HCT116 (cell line): ENCODE measurements at regions not wholly inside any gene's neighbourhood (a gene's known extent, or its start where the extent isn't known, plus 50 kb on each side); places are given as distances from the start of the nearest gene placed in this dataset.

Source experiments
- CEBPB ChIP-seq: IDR thresholded peaks from 2 replicates; pipeline ENCODE4 v1.6.1; 2012; ENCODE audit warnings: low read depth
- EZH2phosphoT487 ChIP-seq: fragments of 200-600 bp; IDR thresholded peaks from 2 replicates; pipeline ENCODE4 v1.6.1; 2018; ENCODE audit warnings: antibody characterized with exemption, borderline replicate concordance
- POLR2A ChIP-seq: IDR thresholded peaks from 2 replicates; pipeline ENCODE4 v1.7.0; 2011; ENCODE audit warnings: borderline replicate concordance; ENCODE audit not compliant: insufficient read depth, insufficient read length; ENCODE audit errors: extremely low read depth
- POLR2AphosphoS5 ChIP-seq: IDR thresholded peaks from 2 replicates; pipeline ENCODE4 v1.6.1; 2011; ENCODE audit warnings: mild to moderate bottlenecking, low read depth, low read length, moderate library complexity
- RAD21 ChIP-seq: IDR thresholded peaks from 2 replicates; pipeline ENCODE4 v1.6.1; 2012; ENCODE audit warnings: low read depth, mild to moderate bottlenecking
- SIN3A ChIP-seq: IDR thresholded peaks from 2 replicates; pipeline ENCODE4 v1.6.1; 2012; ENCODE audit warnings: low read depth
- YY1 ChIP-seq: IDR thresholded peaks from 2 replicates; pipeline ENCODE4 v1.6.1; 2011; ENCODE audit warnings: low read length, low read depth, moderate library complexity, mild to moderate bottlenecking; ENCODE audit not compliant: insufficient replicate concordance; ENCODE audit errors: extremely low read depth
- TF ChIP-seq, protein P1 (sequence below), 3 experiments: fragments of 200-600 bp in 1 of 3; sonication (generic) in 1 of 3; IDR thresholded peaks in 2 of 3; conservative IDR thresholded peaks in 1 of 3; 2 replicates each; pipeline ENCODE4 v1.5.1; 2012 to 2017; ENCODE audit warnings: low read depth in 2 of 3, low read length in 2 of 3, antibody characterized with exemption in 1 of 3, borderline replicate concordance in 1 of 3, control low read depth in 1 of 3, mild to moderate bottlenecking in 1 of 3, mixed read lengths in 1 of 3, mixed run types in 1 of 3, moderate library complexity in 1 of 3; ENCODE audit not compliant: insufficient read depth in 1 of 3
- TF ChIP-seq, protein P2 (sequence below): IDR thresholded peaks from 2 replicates; pipeline ENCODE4 v1.6.1; 2011; ENCODE audit warnings: mild to moderate bottlenecking, low read length, moderate library complexity; ENCODE audit not compliant: insufficient replicate concordance; ENCODE audit errors: extremely low read depth

DNA sequence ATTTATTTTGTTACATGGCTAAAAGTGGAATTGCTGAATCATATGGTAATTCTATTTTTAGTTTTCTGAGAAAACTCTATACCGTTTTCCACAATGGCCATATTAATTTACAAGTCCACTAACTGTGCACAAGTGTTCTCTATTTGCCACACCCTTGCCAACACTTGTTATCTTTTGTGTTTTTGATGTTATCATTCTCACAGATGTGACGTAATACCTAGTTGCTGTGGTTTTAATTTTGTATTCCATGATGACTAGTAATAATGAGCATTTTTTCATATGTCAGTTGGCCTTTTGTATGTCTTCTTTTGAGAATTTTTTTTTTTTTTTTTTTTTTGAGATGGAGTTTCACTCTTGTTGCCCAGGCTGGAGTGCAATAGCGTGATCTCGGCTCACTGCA, 164.2 kb upstream of the SPANXN4 start:
- TF ChIP-seq, protein P1, sequence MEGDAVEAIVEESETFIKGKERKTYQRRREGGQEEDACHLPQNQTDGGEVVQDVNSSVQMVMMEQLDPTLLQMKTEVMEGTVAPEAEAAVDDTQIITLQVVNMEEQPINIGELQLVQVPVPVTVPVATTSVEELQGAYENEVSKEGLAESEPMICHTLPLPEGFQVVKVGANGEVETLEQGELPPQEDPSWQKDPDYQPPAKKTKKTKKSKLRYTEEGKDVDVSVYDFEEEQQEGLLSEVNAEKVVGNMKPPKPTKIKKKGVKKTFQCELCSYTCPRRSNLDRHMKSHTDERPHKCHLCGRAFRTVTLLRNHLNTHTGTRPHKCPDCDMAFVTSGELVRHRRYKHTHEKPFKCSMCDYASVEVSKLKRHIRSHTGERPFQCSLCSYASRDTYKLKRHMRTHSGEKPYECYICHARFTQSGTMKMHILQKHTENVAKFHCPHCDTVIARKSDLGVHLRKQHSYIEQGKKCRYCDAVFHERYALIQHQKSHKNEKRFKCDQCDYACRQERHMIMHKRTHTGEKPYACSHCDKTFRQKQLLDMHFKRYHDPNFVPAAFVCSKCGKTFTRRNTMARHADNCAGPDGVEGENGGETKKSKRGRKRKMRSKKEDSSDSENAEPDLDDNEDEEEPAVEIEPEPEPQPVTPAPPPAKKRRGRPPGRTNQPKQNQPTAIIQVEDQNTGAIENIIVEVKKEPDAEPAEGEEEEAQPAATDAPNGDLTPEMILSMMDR (IDR thresholded peaks at IDR 0.05 in 2 of 3, conservative IDR thresholded peaks at IDR 0.05 in 1 of 3; ENCODE audit: borderline replicate concordance in 1 of 3, insufficient read depth in 1 of 3, low read depth in 2 of 3, low read length in 2 of 3): no peak
- TF ChIP-seq, protein P2, sequence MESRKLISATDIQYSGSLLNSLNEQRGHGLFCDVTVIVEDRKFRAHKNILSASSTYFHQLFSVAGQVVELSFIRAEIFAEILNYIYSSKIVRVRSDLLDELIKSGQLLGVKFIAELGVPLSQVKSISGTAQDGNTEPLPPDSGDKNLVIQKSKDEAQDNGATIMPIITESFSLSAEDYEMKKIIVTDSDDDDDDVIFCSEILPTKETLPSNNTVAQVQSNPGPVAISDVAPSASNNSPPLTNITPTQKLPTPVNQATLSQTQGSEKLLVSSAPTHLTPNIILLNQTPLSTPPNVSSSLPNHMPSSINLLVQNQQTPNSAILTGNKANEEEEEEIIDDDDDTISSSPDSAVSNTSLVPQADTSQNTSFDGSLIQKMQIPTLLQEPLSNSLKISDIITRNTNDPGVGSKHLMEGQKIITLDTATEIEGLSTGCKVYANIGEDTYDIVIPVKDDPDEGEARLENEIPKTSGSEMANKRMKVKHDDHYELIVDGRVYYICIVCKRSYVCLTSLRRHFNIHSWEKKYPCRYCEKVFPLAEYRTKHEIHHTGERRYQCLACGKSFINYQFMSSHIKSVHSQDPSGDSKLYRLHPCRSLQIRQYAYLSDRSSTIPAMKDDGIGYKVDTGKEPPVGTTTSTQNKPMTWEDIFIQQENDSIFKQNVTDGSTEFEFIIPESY: no peak
- TF ChIP-seq CEBPB (no peak), YY1 (no peak), RAD21 (no peak), POLR2AphosphoS5 (no peak), EZH2phosphoT487 (no peak), POLR2A (no peak), SIN3A (no peak)
